HCEC 1CT (cell line): ENCODE measurements at regions not wholly inside any gene's neighbourhood (a gene's known extent, or its start where the extent isn't known, plus 50 kb on each side); places are given as distances from the start of the nearest gene placed in this dataset.
A peak's percentile ranks its signal among the peaks of the same experiment; 100 is the strongest.

Experiments
- DNase-seq: peaks from one replicate; pipeline ENCODE4 v3.0.0-alpha.2; 2017

- DNase-seq: no peak
These were observed 85.4 kb upstream of the NR3C2 start for GRCh38 chr4:148527571-148527970.

- DNase-seq: no peak
These were observed 80.8 kb upstream of the NR3C2 start for GRCh38 chr4:148522995-148523394.

DNA sequence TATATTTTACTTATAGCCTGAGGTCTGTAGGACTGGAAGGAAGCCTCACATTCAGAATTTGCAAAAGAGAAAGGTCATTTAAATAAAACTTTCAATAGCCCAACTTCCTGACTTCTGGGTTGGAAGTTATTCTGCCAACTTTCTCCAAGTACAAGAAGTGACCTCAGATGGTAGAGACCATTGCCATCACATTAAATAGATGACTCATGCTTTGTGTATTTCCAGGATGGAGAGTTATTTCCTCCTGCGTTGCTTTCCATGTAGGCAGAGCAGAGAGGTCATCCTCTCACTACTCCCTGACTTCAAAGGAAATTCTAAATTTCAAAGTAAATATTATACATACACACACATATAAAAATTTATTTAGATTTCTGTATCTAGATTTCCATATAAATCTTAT is 73.0 kb upstream of the NR3C2 start:
- peak; percentile 62 for DNase-seq

DNA sequence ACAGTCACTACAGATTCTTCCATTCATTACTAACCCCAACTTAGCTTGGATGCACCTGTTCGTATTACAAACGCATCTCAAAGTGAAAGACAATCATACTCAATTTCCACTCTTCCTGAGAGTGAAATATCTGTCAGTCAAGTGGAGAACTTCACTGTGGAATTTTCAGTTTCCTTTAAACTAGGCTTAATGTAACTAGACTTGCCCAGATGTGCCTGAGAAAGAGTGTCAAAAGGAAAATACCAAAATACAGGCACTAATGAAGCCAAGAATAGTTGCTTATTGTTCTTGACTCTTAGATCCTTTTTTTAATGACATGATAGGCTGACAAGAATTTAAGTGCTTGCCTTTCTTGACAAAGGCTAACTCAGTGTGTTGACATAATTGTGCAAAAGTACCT is 72.4 kb upstream of the NR3C2 start:
- no peak for DNase-seq

- peak; percentile 30 for DNase-seq
These were observed 71.8 kb upstream of the NR3C2 start for GRCh38 chr4:148514041-148514440.

- no peak for DNase-seq
These were observed 68.0 kb upstream of the NR3C2 start for GRCh38 chr4:148510211-148510610.

- no peak for DNase-seq
These were observed 61.5 kb upstream of the NR3C2 start for GRCh38 chr4:148503681-148504080.

GRCh38 chr4:148497258-148497657 is 55.0 kb upstream of the NR3C2 start:
- DNase-seq: no peak

- no peak for DNase-seq
These were observed 53.2 kb upstream of the NR3C2 start for GRCh38 chr4:148495463-148495862.
